K562 (cell line): ENCODE measurements at regions not wholly inside any gene's neighbourhood (a gene's known extent, or its start where the extent isn't known, plus 50 kb on each side); places are given as distances from the start of the nearest gene placed in this dataset.

Source experiments
- ATAC-seq: fragments of 200-7000 bp; cut with Tn5 transposase; 3 replicates; pipeline ENCODE4 v1.9.1; 2020; ENCODE audit warnings: moderate library complexity
- BruUV-seq: library from RNA; stranded (reverse); fragments of 400-500 nt; replicated peaks from 2 replicates; lab custom pipeline; 2021; lab: Mats Ljungman, UMichigan
- CTCF ChIA-PET: fragments of 300-600 bp; formaldehyde crosslinking; extraction: SDS; loops from one replicate; lab custom pipeline; 2021; ENCODE audit warnings: low intra/inter-chr PET ratio; lab: Yijun Ruan, JAX
- POLR2A ChIA-PET: fragments of 300-600, 350-650 bp; sonication (Branson Sonifier 250); formaldehyde crosslinking; extraction: SDS; loops from one replicate; lab custom pipeline; 2021; ENCODE audit warnings: antibody characterized with exemption, inconsistent platforms; lab: Yijun Ruan, JAX
- DNase-seq, 4 experiments: peaks; one replicate each; pipeline versions ENCODE4 v3.0.0 to v3.0.0-alpha.2; 2011 to 2018; ENCODE audit warnings: low spot score in 3 of 4, mixed read lengths in 3 of 4; ENCODE audit errors: extremely low read depth in 1 of 4
- FAIRE-seq: peaks from 2 replicates; lab custom pipeline; 2011; peaks lifted over from hg19 to GRCh38; lab: Jason Lieb, UNC
- H2AFZ ChIP-seq: 2 replicates; pipeline ENCODE4 v1.6.0; 2011; ENCODE audit warnings: low read depth, low read length, control low read depth, inconsistent platforms
- H3K27ac ChIP-seq: fragments of 200-600 bp; 3 replicates; pipeline ENCODE4 v1.8.0; 2011; ENCODE audit warnings: low read depth, mild to moderate bottlenecking, control low read depth, inconsistent platforms, low read length, moderate library complexity, mixed read lengths; ENCODE audit errors: extremely low read depth
- H3K27me3 ChIP-seq, 2 experiments: fragments of 300-600 bp in 1 of 2; 2 replicates in 1 of 2; 3 replicates in 1 of 2; pipeline versions ENCODE4 v1.6.0 to v1.8.0; 2011; ENCODE audit warnings: inconsistent platforms in 2 of 2, low read length in 2 of 2, mild to moderate bottlenecking in 1 of 2, mixed read lengths in 1 of 2, moderate library complexity in 1 of 2; ENCODE audit not compliant: control insufficient read depth in 2 of 2, insufficient read depth in 2 of 2
- H3K36me3 ChIP-seq: fragments of 300-600 bp; 3 replicates; pipeline ENCODE4 v1.8.0; 2011; ENCODE audit warnings: mild to moderate bottlenecking, low read length, inconsistent platforms; ENCODE audit not compliant: control insufficient read depth, insufficient read depth
- H3K4me1 ChIP-seq, 2 experiments: fragments of 200-600 bp in 1 of 2; replicated peaks in 1 of 2; 2 replicates in 1 of 2; 3 replicates in 1 of 2; pipeline versions ENCODE4 v1.5.1 to v1.8.0; 2011; ENCODE audit warnings: inconsistent platforms in 2 of 2, low read length in 2 of 2, mild to moderate bottlenecking in 1 of 2, mixed read lengths in 1 of 2, moderate library complexity in 1 of 2; ENCODE audit not compliant: control insufficient read depth in 2 of 2, insufficient read depth in 2 of 2
- H3K4me2 ChIP-seq: 2 replicates; pipeline ENCODE4 v1.6.1; 2011; ENCODE audit warnings: low read length, control low read depth, inconsistent platforms, mixed read lengths; ENCODE audit not compliant: insufficient read depth
- H3K4me3 ChIP-seq: fragments of 200-600 bp; sonication (generic), shearing (Covaris generic); 2 replicates; pipeline ENCODE4 v1.5.1; 2016; ENCODE audit warnings: control low read depth, inconsistent platforms
- H3K79me2 ChIP-seq: fragments of 200-600 bp; 3 replicates; pipeline ENCODE4 v1.8.0; 2011; ENCODE audit warnings: low read length, inconsistent platforms; ENCODE audit not compliant: control insufficient read depth, insufficient read depth
- H3K9ac ChIP-seq, 2 experiments: 2 replicates each; pipeline versions ENCODE4 v1.6.0 to v1.6.1; 2011; ENCODE audit warnings: low read depth in 2 of 2, low read length in 2 of 2, control low read depth in 1 of 2, inconsistent platforms in 1 of 2, mild to moderate bottlenecking in 1 of 2, mixed read lengths in 1 of 2; ENCODE audit not compliant: insufficient read depth in 1 of 2
- H3K9me1 ChIP-seq: one replicate; pipeline ENCODE4 v1.6.0; 2011; ENCODE audit warnings: inconsistent platforms, mild to moderate bottlenecking, low read length, moderate library complexity; ENCODE audit not compliant: control insufficient read depth, insufficient read depth
- H3K9me3 ChIP-seq: replicated peaks from 2 replicates; pipeline ENCODE4 v1.5.1; 2011; ENCODE audit warnings: low read depth, low read length, inconsistent platforms; ENCODE audit not compliant: control insufficient read depth, insufficient read depth
- H4K20me1 ChIP-seq: replicated peaks from 2 replicates; pipeline ENCODE4 v1.6.1; 2011; ENCODE audit warnings: low read length, inconsistent platforms, mixed read lengths; ENCODE audit not compliant: control insufficient read depth, insufficient read depth
- BACH1 ChIP-seq: fragments of 200-800 bp; sonication (Bioruptor generic); IDR thresholded peaks from 2 replicates; pipeline ENCODE4 v1.6.1; 2016; ENCODE audit warnings: missing genetic modification characterization, missing compliant biosample characterization
- E2F3 ChIP-seq: fragments of 250-450 bp; sonication (Bioruptor Pico); IDR thresholded peaks from 2 replicates; pipeline ENCODE4 v1.4.0; 2020; ENCODE audit warnings: mild to moderate bottlenecking
- MEIS2 ChIP-seq: fragments of 450-650 bp; IDR thresholded peaks from 2 replicates; pipeline ENCODE4 v1.6.1; 2014; ENCODE audit warnings: mild to moderate bottlenecking; ENCODE audit not compliant: partially characterized antibody
- SLC30A9 ChIP-seq: fragments of 250-450 bp; sonication (Bioruptor Pico); IDR thresholded peaks from 2 replicates; pipeline ENCODE4 v1.8.0; 2022; ENCODE audit warnings: mild to moderate bottlenecking, moderate library complexity
- ZBTB7A ChIP-seq: IDR thresholded peaks from 2 replicates; pipeline ENCODE4 v1.6.1; 2011; ENCODE audit warnings: low read depth, mild to moderate bottlenecking, low read length, moderate library complexity, borderline replicate concordance; ENCODE audit not compliant: control insufficient read depth
- ZEB2 ChIP-seq: fragments of 450-650 bp; IDR thresholded peaks from 2 replicates; pipeline ENCODE4 v1.6.1; 2016
- ZNF134 ChIP-seq: fragments of 250-450 bp; sonication (Bioruptor Pico); conservative IDR thresholded peaks from 2 replicates; pipeline ENCODE4 v1.4.0; 2020
- WGBS: fragments of 100-300 bp; shearing (Covaris generic); methylation state at CpG from one replicate; pipeline ENCODE4 v1.1.6; 2016; ENCODE audit warnings: low coverage, mixed read lengths; ENCODE audit not compliant: insufficient coverage; ENCODE audit errors: missing lambda C conversion rate; 5-methylcytosine and 5-hydroxymethylcytosine counted together
- in situ Hi-C: fragments of 300-500 bp; cut with MboI; formaldehyde crosslinking; loops from 4 replicates; pipeline ENCODE4 v1.15.0; 2018; ENCODE audit warnings: inconsistent platforms, mixed read lengths
- intact Hi-C: fragments of 100-400 bp; cut with micrococcal nuclease; formaldehyde crosslinking; loops from 2 replicates; pipeline ENCODE4 v1.14.2; 2022
- TF ChIP-seq, protein P1 (sequence below): sonication (generic); formaldehyde crosslinking; IDR thresholded peaks from 2 replicates; pipeline ENCODE4 v1.8.0; 2023; ENCODE audit warnings: mild to moderate bottlenecking, missing genetic modification reagents

- Histone ChIP-seq H3K9me1 (no peaks in the 10 kb centered on the region), H3K4me2 (no peak overlapping the region), H3K4me3 (no peak overlapping the region), H3K27ac (no peak overlapping the region), H3K36me3 (no peaks in the 10 kb centered on the region), H3K4me1 (no peaks in the 10 kb centered on the region; a peak in 2 of 5 replicates), H3K27me3 (no peaks in the 10 kb centered on the region), H2AFZ (no peak overlapping the region), H4K20me1 (0 out of 2 replicates have a peak, but pooled peaks cover 3% of the 10 kb centered on the region), H3K9ac (no peak overlapping the region), H3K9me3 (no peaks in the 10 kb centered on the region), H3K79me2 (no peaks in the 10 kb centered on the region)
- in situ Hi-C loops, result no loop called here
- no peak for DNase-seq
- intact Hi-C loops, result no loop called here
- BruUV-seq, result no TSS peak
- TF ChIP-seq ZNF134 (CRISPR knock-in tag) (no peak), E2F3 (CRISPR knock-in tag) (no peak), ZBTB7A (no peak), ZEB2 (no peak), MEIS2 (no peak), BACH1 (tag) (no peak), SLC30A9 (CRISPR knock-in tag) (no peak)
- TF ChIP-seq, protein P1, sequence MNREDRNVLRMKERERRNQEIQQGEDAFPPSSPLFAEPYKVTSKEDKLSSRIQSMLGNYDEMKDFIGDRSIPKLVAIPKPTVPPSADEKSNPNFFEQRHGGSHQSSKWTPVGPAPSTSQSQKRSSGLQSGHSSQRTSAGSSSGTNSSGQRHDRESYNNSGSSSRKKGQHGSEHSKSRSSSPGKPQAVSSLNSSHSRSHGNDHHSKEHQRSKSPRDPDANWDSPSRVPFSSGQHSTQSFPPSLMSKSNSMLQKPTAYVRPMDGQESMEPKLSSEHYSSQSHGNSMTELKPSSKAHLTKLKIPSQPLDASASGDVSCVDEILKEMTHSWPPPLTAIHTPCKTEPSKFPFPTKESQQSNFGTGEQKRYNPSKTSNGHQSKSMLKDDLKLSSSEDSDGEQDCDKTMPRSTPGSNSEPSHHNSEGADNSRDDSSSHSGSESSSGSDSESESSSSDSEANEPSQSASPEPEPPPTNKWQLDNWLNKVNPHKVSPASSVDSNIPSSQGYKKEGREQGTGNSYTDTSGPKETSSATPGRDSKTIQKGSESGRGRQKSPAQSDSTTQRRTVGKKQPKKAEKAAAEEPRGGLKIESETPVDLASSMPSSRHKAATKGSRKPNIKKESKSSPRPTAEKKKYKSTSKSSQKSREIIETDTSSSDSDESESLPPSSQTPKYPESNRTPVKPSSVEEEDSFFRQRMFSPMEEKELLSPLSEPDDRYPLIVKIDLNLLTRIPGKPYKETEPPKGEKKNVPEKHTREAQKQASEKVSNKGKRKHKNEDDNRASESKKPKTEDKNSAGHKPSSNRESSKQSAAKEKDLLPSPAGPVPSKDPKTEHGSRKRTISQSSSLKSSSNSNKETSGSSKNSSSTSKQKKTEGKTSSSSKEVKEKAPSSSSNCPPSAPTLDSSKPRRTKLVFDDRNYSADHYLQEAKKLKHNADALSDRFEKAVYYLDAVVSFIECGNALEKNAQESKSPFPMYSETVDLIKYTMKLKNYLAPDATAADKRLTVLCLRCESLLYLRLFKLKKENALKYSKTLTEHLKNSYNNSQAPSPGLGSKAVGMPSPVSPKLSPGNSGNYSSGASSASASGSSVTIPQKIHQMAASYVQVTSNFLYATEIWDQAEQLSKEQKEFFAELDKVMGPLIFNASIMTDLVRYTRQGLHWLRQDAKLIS (CRISPR knock-in tag), result no peak
- no peak for ATAC-seq
- FAIRE-seq, result no peak
- CTCF ChIA-PET, result no interaction called here
- POLR2A ChIA-PET, result interaction anchor here (0.7 to 1.2 kb wide), 3 partner anchors 119 to 871 kb away, joined by 3 to 4 read pairs (median 3); no protein-coding TSS in a partner anchor
- 67% methylated on average over 9 of the region's 9 CpGs for WGBS
Measured at GRCh38 chr15:58240191-58240932, 102.2 kb downstream of the AQP9 start.
